ENCODE measurements at regions not wholly inside any gene's neighbourhood (a gene's known extent, or its start where the extent isn't known, plus 50 kb on each side); places are given as distances from the start of the nearest gene placed in this dataset.

DNA sequence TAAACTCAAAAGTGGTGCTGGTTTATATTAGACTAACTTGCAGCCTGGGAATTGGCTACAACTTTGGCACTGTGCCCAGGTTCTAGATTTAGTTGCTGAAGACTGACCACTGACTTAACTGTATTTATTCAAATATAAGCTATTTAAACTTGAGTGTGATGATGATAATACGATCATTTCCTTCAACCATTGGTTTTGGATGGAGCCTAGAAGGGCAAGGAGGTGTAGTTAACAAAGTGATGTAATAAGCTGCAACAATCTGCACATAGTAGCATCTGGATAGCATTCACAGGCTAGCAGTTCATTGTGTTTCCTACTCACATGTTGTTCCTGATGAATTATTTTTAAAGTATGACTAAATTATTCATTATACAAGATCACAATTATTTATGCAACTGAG lies 55.2 kb upstream of the DACH1 start (continued):
- TF ChIP-seq, protein P1, sequence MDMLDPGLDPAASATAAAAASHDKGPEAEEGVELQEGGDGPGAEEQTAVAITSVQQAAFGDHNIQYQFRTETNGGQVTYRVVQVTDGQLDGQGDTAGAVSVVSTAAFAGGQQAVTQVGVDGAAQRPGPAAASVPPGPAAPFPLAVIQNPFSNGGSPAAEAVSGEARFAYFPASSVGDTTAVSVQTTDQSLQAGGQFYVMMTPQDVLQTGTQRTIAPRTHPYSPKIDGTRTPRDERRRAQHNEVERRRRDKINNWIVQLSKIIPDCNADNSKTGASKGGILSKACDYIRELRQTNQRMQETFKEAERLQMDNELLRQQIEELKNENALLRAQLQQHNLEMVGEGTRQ (IDR thresholded peaks at IDR 0.05; ENCODE audit: borderline replicate concordance, low read depth, low read length) = no peak
- TF ChIP-seq FOXM1 (IDR thresholded peaks at IDR 0.05; ENCODE audit: low read depth) (no peak), TCF12 (IDR thresholded peaks at IDR 0.05) (no peak)

Small RNAs in the stretch of these regions (small RNA-seq; reads per million reads assigned to genes)
- gene RF00263 (0 reads per million in 7 experiments), gene RF00411 (0 reads per million in 7 experiments), gene RF00440 (0 to 0.10 (median 0) reads per million in 7 experiments), gene RF02271 (0 reads per million in 7 experiments), gene RPL18AP17 (0 to 22.6 (median 0) reads per million in 7 experiments)

All from SK-N-SH (cell line).